Embryonic facial prominence (tissue), 1 donor: ENCODE measurements at regions not wholly inside any gene's neighbourhood (a gene's known extent, or its start where the extent isn't known, plus 50 kb on each side); places are given as distances from the start of the nearest gene placed in this dataset.

Source experiments
- DNase-seq: peaks from one replicate; pipeline ENCODE4 v3.0.0-alpha.2; 2016; ENCODE audit errors: extremely low spot score

- no peak for DNase-seq
Observed at GRCh38 chr2:117714110-117714509, 100.4 kb upstream of the DDX18 start.

- DNase-seq, result no peak
Observed at GRCh38 chr2:117714745-117715417, 99.6 kb upstream of the DDX18 start.

GRCh38 chr2:117716505-117716904, 98.0 kb upstream of the DDX18 start:
- DNase-seq, result no peak

GRCh38 chr2:117717072-117717471, 97.4 kb upstream of the DDX18 start:
- DNase-seq, result no peak

- no peak for DNase-seq
Observed at GRCh38 chr2:117718048-117718447, 96.4 kb upstream of the DDX18 start.

GRCh38 chr2:117720765-117721164, 93.7 kb upstream of the DDX18 start:
- DNase-seq, result no peak

GRCh38 chr2:117723483-117723882, 91.0 kb upstream of the DDX18 start:
- no peak for DNase-seq

GRCh38 chr2:117723888-117724434, 90.5 kb upstream of the DDX18 start:
- DNase-seq, result no peak

GRCh38 chr2:117726747-117727146, 87.7 kb upstream of the DDX18 start:
- DNase-seq, result no peak

- DNase-seq, result no peak
Observed at GRCh38 chr2:117737846-117738245, 76.6 kb upstream of the DDX18 start.

- no peak for DNase-seq
Observed at GRCh38 chr2:117738991-117739839, 75.3 kb upstream of the DDX18 start.

- DNase-seq, result no peak
Observed at GRCh38 chr2:117745537-117745936, 69.0 kb upstream of the DDX18 start.

- DNase-seq, result no peak
Observed at GRCh38 chr2:117755768-117756167, 58.7 kb upstream of the DDX18 start.

- no peak for DNase-seq
Observed at GRCh38 chr2:117760916-117761315, 53.6 kb upstream of the DDX18 start.

- DNase-seq, result no peak
Observed at GRCh38 chr2:117762454-117762853, 52.0 kb upstream of the DDX18 start.

GRCh38 chr2:117763804-117764203, 50.7 kb upstream of the DDX18 start:
- no peak for DNase-seq
